GM12872 (cell line): ENCODE measurements at regions not wholly inside any gene's neighbourhood (a gene's known extent, or its start where the extent isn't known, plus 50 kb on each side); places are given as distances from the start of the nearest gene placed in this dataset.

Experiments used
- CTCF ChIP-seq: IDR thresholded peaks from 3 replicates; pipeline ENCODE4 v1.5.1; 2011; ENCODE audit warnings: low read depth, mild to moderate bottlenecking, low read length, moderate library complexity; ENCODE audit not compliant: insufficient read depth

GRCh38 chr16:27632216-27632615 lies 82.3 kb downstream of the KATNIP start:
- TF ChIP-seq CTCF, result no peak

GRCh38 chr16:27633221-27633620 lies 83.3 kb downstream of the KATNIP start:
- TF ChIP-seq CTCF, result no peak

GRCh38 chr16:27633721-27634120 lies 83.8 kb downstream of the KATNIP start:
- no peak for TF ChIP-seq CTCF

GRCh38 chr16:27634779-27635178 lies 84.8 kb downstream of the KATNIP start:
- TF ChIP-seq CTCF, result no peak

GRCh38 chr16:27636453-27637240 lies 86.7 kb downstream of the KATNIP start:
- no peak for TF ChIP-seq CTCF

GRCh38 chr16:27638833-27639560 lies 89.1 kb downstream of the KATNIP start:
- TF ChIP-seq CTCF, result no peak

- TF ChIP-seq CTCF, result peak; percentile 77
Observed at GRCh38 chr16:27639561-27640276, 89.8 kb downstream of the KATNIP start.
